Retinal pigment epithelial cell (primary cell): ENCODE measurements at regions not wholly inside any gene's neighbourhood (a gene's known extent, or its start where the extent isn't known, plus 50 kb on each side); places are given as distances from the start of the nearest gene placed in this dataset.

ENCODE experiments used
- DNase-seq: peaks from one replicate; pipeline ENCODE4 v3.0.0-alpha.2; 2010; ENCODE audit warnings: low read depth
- H3K4me3 ChIP-seq: 2 replicates; pipeline ENCODE4 v1.5.1; 2011; ENCODE audit warnings: mild to moderate bottlenecking, low read length, control low read depth, moderate library complexity
- TF ChIP-seq, protein P1 (sequence below): conservative IDR thresholded peaks from 2 replicates; pipeline ENCODE4 v1.5.1; 2011; ENCODE audit warnings: low read depth, low read length, control low read depth, inconsistent platforms

DNA sequence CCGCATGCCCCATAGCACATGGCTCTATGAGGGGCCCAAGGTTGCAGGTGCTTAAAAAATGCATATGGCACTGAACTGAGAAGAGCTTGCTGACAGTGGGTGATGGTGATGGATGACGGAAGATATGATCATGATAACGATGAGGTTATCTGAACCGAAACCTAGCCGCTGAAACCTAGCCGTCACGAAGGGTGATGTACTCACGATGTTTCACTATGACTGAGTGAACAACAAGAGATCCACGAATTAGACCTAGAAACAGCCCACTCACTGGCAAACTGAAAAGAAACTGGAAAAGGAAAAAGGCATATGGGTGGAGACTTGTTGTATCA, 57.6 kb upstream of the BCL6 start:
- TF ChIP-seq, protein P1, sequence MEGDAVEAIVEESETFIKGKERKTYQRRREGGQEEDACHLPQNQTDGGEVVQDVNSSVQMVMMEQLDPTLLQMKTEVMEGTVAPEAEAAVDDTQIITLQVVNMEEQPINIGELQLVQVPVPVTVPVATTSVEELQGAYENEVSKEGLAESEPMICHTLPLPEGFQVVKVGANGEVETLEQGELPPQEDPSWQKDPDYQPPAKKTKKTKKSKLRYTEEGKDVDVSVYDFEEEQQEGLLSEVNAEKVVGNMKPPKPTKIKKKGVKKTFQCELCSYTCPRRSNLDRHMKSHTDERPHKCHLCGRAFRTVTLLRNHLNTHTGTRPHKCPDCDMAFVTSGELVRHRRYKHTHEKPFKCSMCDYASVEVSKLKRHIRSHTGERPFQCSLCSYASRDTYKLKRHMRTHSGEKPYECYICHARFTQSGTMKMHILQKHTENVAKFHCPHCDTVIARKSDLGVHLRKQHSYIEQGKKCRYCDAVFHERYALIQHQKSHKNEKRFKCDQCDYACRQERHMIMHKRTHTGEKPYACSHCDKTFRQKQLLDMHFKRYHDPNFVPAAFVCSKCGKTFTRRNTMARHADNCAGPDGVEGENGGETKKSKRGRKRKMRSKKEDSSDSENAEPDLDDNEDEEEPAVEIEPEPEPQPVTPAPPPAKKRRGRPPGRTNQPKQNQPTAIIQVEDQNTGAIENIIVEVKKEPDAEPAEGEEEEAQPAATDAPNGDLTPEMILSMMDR: no peak
- no peak for DNase-seq
- no peak overlapping the region for H3K4me3 ChIP-seq

DNA sequence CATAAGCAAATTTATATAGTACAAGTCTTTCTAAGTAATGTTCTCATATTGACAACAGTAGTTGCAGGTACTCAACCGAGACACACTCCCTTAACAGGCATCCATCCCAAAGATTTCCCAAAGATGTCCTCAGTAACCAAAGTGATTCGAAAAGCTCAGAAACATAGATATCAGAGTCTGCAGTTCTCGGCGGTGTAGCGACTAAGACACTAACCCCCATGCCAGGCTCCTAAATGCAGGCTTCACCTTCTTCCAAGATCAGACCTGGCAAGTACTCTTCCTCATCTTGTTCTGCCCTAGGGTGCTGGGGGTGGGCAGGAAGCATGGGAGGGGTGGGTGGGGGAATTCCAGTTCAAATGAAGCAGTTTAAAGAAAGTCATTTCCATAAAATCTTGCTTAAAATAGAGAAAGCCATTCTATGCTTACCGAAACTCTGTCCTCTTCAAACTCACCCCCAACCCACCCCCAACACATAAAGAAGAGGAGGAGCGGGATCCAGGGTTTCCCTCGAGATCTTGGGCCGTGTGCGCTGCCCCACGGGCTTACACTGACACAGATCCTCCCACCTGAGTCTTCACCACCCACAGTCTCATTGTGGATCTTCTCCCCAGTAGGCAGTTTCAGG, 59.0 kb upstream of the BCL6 start:
- DNase-seq: no peak
- no peak overlapping the region for H3K4me3 ChIP-seq
- TF ChIP-seq, protein P1: no peak

DNA sequence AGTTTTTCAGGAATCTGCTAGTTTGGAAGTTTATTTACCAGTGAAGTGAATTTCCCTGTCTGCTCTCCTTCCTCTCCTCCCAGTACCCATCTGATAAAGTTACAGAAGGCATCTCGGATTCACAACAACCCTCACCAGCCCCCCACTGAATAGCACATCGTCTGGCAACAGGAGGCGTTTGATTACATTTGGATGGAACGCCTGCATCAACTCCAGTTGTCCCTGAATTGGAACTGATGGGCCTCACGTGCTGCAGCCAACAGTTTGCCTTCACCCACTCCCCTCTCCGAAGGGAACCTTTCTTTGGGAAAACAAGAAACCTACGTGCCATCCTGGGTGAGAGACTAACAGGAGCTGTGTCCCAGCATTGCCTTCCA, 59.5 kb upstream of the BCL6 start:
- no peak for DNase-seq
- H3K4me3 ChIP-seq: no peak overlapping the region
- TF ChIP-seq, protein P1: no peak

DNA sequence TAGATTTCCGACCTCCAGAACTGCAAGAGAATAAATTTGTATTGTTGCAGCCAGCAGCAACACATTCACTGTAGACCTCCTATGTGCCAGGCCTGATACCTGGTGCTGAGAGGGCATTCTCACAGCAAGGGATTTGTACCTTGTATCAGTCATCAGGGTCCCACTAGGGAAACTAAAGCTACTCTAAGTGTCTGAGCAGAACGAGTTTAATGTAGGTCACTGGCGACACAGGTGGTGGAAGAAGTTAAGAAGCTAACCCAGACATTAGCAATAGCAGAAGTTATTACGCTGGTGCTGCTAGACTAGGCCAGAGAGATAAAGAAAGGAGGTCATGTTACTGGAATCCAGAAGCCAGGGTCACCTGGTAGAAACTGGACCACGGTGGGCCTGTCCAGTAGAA, 60.5 kb upstream of the BCL6 start:
- no peak for DNase-seq
- no peak overlapping the region for H3K4me3 ChIP-seq
- TF ChIP-seq, protein P1: no peak

DNA sequence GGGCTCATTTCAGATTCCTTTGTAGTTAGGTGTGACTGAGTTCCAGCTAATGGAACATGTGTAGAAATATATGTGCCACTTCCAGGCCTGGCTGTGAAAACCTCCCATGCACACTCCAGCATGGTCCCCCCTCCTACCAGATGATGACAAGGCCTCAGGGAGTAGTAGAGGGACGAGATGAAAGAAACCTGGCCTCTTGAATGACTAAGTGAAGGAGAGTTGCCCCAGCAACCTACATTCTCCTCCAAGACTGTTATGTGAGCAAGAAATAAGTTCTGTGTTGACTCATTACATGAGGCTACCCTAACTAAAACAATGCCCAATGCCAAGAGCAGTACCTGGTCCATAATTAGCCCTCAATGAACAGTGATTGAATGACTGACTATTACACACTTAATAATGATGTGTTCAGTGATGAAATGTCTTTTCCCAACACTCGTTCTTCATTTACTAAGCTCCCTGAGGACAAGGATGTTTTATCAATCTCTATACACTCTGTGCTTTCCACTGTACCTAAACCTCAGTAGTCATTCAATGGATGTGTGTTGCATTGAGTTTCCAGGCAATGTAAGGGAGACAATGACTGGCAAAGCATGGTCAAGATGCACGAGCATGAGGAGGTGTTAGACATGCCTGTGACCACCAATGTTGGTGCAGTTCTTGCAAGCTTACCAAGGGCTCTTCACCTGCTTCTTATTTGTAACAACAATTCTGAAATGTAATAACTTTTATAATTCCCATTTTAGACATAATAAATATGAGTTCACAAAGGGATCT, 62.0 kb upstream of the BCL6 start:
- DNase-seq: no peak
- TF ChIP-seq, protein P1: no peak
- no peak overlapping the region for H3K4me3 ChIP-seq

DNA sequence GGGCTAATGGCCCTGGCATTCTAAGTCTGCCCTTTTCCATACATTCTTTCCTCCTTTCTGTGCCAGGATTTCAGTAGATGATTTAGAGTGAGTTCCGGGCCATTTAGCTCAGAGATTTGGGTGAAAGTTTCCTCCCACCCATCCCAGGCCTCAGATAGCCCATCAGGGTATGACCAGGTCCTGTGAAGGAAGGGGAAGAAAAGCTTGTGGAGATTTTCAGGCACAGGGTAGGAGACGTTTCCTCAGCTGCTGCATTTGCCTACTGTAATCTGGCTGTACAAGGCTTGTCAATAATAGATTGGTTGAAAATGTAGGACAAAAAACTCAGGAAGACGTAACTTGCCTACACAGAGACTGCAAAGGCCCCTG, 63.2 kb upstream of the BCL6 start:
- DNase-seq: no peak
- TF ChIP-seq, protein P1: no peak
- no peak overlapping the region for H3K4me3 ChIP-seq

DNA sequence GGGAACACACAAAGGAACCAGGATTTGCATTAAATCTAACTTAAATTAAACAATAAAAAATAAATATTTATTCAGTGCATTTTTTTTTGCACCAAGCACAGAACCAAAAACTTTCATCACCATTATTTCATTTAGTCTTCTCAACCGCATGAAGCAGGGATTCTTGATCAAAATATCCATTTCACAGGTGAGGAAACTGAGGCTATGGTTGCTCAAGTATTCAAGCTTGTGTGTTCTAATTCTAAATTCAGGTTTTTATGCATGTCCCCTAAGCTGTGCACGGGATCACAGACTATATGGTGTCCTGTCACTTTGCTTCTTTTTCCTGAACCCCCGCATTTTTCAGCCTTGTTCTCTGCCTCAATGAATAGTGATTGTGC, 64.3 kb upstream of the BCL6 start:
- DNase-seq: no peak
- H3K4me3 ChIP-seq: no peak overlapping the region
- TF ChIP-seq, protein P1: no peak
